ENCODE measurements at regions not wholly inside any gene's neighbourhood (a gene's known extent, or its start where the extent isn't known, plus 50 kb on each side); places are given as distances from the start of the nearest gene placed in this dataset.
"Not testable (repeated sequence)": the region's sequence is repeated elsewhere in the genome, so short reads cannot be mapped to it uniquely, and the experiment has no call there.

GRCh38 chr6:155801046-155801445 lies 345.4 kb upstream of the NOX3 start:
- no peak for DNase-seq

GRCh38 chr6:155798876-155799275 lies 343.2 kb upstream of the NOX3 start:
- DNase-seq = not testable (repeated sequence)

GRCh38 chr6:155795173-155795796 lies 339.6 kb upstream of the NOX3 start:
- no peak for DNase-seq

GRCh38 chr6:155791891-155792290 lies 336.3 kb upstream of the NOX3 start:
- no peak for DNase-seq

- DNase-seq = no peak
Measured at GRCh38 chr6:155791186-155791585, 335.5 kb upstream of the NOX3 start.

DNA sequence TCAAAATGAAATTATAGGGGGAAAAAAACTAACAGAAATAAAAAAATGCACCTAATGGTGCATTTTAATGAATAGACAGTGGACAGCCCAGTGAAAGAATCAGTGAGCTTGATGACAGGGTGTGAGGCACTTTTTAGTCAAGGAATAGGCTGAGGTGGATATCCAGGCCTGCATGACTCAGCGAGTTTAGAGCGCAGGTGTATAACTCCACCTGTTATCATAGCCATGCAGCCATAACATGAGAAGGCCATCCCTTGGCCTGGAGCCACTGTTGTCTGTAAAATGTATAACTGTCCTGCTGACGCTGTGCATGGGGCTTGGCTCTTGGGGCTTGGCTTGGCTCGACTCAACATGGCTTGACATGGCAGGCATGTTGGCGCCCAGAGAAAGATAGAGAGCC lies 331.5 kb upstream of the NOX3 start:
- DNase-seq = no peak

- no peak for DNase-seq
Measured at GRCh38 chr6:155786528-155786927, 330.9 kb upstream of the NOX3 start.

- no peak for DNase-seq
Measured at GRCh38 chr6:155782739-155783459, 327.3 kb upstream of the NOX3 start.

- DNase-seq = no peak
Measured at GRCh38 chr6:155782320-155782731, 326.7 kb upstream of the NOX3 start.

- no peak for DNase-seq
Measured at GRCh38 chr6:155779456-155779855, 323.8 kb upstream of the NOX3 start.

DNA sequence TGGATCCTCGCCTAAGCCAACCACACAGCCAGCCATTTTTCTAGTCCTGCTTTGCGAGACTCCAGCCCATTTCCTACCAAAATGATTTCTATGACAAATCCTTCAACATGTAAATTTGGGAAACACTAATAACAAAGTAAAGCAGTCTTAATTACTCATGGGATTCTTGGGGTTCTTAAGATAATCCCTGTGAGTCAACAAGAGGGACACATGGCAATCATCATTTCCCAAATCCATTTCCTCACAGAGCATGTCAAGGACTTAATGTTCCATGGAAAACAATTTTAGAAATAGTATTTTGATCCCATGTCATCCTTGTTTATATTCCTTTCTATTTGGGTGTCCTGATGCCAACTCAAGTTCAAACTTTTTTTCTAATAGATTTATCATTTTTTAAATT lies 322.7 kb upstream of the NOX3 start:
- DNase-seq = no peak

- no peak for DNase-seq
Measured at GRCh38 chr6:155771822-155772221, 316.2 kb upstream of the NOX3 start.

GRCh38 chr6:155770856-155771255 lies 315.2 kb upstream of the NOX3 start:
- no peak for DNase-seq

DNA sequence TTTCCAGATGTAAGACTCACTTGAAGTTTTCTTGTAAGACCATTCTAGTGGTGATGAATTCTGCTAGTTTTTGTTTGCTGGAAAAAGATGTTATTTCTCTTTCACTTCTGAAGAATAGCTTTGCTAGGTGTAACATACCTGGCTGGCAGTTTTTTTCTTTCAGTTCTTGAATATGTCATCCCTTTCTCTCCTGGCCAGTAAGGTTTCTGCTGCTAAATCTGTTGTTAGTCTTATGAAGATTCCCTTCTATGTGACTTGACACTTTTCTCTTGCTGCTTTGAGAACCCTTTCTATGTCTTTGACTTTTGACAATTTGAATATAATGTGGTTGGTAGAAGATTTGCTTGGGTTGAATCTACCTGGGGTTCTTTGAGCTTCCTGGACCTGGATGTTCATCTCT lies 314.7 kb upstream of the NOX3 start:
- no peak for DNase-seq

DNA sequence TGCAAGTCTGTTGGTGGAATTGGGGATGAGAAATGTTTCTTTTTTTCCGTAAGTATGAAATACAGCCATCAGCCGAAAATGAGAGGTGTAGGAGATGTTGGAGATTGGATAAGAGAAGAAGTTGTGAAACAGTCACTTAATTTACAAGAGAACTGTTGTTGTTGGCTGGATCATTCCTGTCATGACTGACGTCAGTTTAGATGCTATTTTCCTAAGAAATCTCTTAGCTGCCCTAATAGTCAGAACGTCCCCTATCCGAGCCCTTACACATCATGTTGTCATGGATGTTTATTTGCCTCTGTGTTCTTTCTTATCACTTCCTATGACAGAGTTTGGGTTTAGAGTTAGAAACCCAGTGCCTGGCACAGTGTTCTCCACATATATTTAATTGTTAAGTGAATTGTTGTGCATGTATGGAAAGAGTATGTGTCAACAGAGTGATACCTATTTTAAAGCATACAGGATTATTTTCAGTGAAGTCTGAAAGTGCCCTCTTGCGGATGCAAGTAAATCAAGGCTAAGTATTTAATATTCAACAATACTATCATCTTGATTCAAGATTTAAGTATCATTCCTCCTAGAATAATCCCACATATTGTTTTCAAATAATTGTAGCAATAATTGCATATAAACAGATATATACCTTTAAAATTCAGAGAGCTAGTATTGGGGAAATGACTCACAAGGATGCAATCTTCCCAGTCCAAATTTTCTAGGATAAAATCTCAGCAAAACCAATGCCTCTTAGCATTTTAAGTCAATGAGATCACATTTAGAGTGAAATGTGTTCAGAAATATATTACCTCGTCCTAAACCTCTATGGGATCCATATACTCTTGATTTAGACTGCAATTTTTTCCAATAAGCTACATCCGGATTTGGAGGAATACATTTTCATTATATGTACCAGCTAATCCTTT lies 309.9 kb upstream of the NOX3 start:
- no peak for DNase-seq

- DNase-seq = no peak
Measured at GRCh38 chr6:155762649-155763048, 307.0 kb upstream of the NOX3 start.

- DNase-seq = no peak
Measured at GRCh38 chr6:155755452-155755851, 299.8 kb upstream of the NOX3 start.

DNA sequence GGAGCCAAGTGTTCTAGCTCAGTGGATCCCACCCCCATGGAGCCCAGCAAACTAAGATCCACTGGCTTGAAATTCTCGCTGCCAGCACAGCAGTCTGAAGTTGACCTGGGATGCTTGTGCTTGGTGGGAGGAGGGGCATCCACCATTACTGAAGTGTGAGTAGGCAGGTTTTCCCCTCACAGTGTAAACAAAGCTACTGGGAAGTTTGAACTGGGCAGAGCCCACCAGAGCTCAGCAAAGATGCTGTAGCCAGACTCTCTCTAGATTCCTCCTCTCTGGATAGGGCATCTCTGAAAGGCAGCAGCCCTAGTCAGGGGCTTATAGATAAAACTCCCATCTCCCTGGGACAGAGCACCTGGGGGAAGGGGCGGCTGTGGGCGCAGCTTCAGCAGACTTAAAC lies 293.1 kb upstream of the NOX3 start:
- DNase-seq = not testable (repeated sequence)

DNA sequence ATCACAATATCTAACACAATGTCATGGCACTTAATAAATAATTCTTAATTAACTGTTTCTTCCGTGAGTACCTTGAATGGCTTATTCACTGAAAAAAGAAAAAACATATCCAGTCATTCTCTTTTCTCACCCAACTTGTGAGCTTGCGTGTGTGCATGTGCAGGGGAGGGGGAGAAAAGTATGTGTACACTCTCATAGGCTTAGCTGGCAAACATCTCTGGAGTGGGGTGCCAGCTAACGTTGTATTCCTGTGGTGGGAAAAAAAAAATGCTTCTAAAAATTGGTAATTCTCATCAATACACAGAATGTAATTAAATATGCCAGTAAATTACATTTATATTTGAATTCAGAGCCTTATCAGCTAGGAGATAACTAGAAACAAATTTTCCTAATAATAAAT lies 291.9 kb upstream of the NOX3 start:
- DNase-seq = no peak

GRCh38 chr6:155740781-155741399 lies 285.3 kb upstream of the NOX3 start:
- no peak for DNase-seq

- no peak for DNase-seq
Measured at GRCh38 chr6:155738602-155739105, 283.0 kb upstream of the NOX3 start.

DNA sequence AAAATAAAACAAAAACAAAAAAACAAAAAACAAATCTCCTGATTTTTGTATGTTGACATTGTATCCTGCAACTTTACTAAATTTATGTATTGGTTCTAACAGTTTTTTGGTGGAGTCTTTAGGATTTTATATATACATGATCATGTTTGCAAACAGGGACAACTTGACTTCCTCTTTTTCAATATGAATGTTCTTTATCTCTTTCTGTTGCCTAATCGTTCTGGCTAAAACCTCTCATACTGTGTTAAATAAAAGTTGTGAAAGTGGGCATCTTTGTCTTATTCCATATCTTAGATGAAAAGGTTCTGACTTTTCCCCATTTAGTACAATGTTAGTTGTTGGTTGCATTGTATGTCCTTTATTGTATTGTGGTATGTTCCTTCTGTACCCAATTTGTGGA lies 261.7 kb upstream of the NOX3 start:
- DNase-seq = peak in 1 of 2 donors; percentile 40

GRCh38 chr6:155710704-155711103 lies 255.1 kb upstream of the NOX3 start:
- no peak for DNase-seq
